C1 segment of cervical spinal cord (tissue), 14 donors: ENCODE measurements at regions not wholly inside any gene's neighbourhood (a gene's known extent, or its start where the extent isn't known, plus 50 kb on each side); places are given as distances from the start of the nearest gene placed in this dataset.
"Not testable (repeated sequence)": the region's sequence is repeated elsewhere in the genome, so short reads cannot be mapped to it uniquely, and the experiment has no call there.

Source experiments
- DNase-seq, 14 donors: peaks; one replicate each; lab custom pipeline; 2025; lab: John Stamatoyannopoulos, UW

DNA sequence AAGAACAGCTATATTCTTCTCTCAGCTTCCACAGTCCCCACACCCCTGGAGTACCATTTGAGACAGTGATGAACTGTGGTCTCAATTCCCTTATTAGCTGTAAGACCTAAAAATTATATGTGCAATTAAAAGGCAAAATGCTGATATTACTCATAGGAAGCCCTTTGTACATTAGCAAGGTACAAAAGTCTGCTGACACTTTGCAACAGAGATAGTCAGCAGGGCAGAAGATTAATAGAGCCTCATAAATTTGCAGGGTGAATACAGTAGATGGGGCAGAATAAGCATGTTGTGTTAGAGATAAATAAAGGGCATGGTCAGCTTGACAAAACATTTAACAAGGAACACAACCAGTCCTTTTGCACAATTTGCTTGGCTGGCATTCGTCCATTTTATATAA, 210.0 kb upstream of the OBI1 start:
- no peak for DNase-seq

DNA sequence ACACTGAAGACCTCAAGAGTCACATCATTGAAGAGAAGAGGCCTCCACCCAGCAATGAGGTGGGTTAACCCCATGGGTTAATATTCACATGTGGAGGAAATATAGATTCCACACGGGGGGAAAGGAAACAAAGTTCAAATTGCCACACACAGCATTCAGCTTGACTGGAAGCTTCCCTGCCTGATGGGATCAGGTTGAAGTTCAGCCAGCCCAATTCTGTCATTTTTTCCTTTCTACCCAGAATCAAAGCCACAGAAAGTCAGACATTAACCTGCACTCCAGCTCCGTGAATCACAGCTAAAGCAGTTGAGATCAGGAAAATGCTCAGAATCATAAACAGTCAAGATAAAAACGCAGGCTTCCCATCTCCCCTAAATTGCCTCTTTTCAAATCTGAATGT, 208.7 kb upstream of the OBI1 start:
- DNase-seq = no peak

GRCh38 chr13:78866076-78866475, 207.1 kb upstream of the OBI1 start:
- not testable (repeated sequence) for DNase-seq

DNA sequence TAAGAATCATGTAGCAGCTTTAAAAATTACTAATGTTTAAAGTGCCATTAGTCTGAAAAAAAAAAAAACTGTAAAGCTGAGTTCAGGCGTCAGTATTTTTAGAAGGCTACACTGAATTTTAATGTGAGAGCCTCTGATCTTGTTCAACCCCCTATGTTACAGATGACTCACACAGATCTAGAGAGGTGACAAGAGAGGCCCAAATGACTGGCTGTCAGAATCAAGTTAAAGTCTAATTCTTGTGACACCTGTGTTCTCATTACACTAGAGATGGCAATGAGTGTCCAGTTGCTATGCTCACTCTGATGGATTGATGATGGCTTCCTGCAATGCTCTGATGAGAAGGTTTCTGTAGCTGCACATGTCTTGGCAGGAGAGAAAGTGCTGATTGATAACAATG, 203.5 kb upstream of the OBI1 start:
- no peak for DNase-seq

- no peak for DNase-seq
These were observed 193.8 kb upstream of the OBI1 start for GRCh38 chr13:78852709-78853108.

- DNase-seq = no peak
These were observed 186.9 kb upstream of the OBI1 start for GRCh38 chr13:78845656-78846365.

- DNase-seq = no peak
These were observed 185.2 kb upstream of the OBI1 start for GRCh38 chr13:78844106-78844505.

GRCh38 chr13:78841358-78841963, 182.5 kb upstream of the OBI1 start:
- no peak for DNase-seq

DNA sequence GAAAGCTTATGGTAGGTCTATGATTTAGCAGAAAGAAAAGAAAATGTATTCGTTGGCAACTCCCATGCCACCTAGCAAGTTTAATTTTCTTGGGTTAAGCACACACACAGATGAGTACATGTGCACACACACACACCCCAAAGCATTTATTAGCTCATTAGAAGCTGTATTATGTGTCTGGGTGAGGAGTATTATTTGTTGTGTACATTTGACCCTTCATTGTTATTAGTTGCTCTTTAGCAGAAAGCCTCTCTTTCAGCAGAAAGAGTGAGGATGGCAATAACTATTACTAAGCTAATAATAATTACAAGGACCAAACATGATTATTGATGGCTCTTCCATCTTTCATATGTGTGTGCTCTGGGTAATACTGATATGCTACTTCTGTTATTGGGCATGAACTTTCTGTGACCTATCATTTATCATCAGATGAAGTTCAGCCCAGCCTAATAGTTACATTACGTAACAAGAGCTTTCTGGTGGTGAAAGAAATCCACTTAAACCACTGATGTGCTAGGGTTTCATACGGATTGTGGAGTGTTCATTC, 177.4 kb upstream of the OBI1 start:
- DNase-seq = no peak

DNA sequence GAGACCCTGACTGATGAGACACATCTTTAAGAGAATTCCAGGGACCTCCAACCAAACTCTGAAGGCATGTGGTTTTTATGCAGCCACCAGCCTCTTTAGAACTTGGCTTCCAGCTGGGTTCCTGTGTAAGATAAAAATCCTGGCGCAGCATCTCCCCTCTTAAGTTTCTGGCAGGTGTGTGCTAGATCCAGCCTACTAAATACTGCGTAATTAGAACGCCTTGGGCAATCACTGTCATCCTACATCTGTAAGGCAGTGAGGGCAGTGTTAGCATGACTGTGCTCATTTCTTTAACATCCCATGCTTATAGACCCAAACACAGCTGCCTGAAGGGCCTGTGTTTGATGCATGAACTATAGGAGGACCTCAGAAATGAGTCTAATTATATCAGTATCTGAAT, 173.5 kb upstream of the OBI1 start:
- no peak for DNase-seq

DNA sequence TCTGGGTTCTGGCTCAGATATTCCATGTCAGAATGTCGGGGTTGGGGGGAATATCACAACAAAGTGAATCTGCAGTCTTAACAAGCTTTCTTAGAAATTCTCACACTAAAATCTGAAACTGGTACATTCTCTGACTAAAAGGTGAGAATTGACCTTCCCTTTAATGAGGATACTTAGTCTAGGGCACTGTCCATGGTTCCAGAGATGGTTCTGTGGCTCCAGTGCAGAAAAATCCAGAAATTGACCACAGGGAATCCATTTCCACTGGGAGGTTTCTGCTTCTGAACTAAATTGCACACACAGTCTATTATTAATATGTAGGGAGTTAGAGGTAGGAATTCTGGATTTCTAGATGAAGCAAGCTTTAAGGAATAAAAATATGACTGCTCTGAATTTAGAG, 171.6 kb upstream of the OBI1 start:
- no peak for DNase-seq

DNA sequence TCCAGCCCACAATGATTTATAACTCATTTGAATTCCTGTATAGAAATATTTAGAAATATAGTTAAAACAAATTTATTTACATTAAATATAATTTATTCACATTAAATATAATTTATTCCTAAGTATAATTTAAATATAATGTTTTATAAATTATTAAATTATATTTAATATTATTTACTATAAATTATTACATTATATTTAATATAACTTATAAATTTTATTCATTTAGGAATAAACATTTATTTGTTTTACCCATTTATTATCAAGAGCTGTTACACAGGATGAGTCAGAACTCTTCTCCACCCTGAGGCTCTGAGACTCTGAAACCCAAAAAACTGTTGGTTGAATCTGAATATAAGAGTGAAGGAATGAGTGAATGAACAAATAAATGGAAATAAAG, 170.9 kb upstream of the OBI1 start:
- no peak for DNase-seq

DNA sequence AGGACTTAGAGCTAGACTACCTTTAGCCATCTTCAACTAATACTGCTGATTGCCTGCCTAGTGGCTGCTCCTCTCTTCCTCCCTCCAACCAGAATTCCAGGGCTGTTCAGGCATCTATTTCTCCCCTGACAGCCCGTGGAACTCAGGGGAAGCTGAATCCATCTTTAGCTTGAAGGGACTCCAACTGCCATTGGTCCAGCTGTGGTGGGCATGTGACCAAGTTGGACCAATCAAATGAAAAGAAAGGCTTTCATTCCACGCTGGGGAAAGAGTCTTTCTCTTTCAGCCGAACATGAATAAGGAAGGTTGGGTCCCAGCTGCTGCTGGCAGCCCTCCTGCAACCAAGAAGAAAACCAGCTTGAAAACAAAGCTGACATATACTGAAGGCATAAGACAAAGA, 168.5 kb upstream of the OBI1 start:
- DNase-seq = no peak

- DNase-seq = peak in 2 of 14 donors; percentile 1 to 17
These were observed 168.0 kb upstream of the OBI1 start for GRCh38 chr13:78826936-78827335.

GRCh38 chr13:78826312-78826711, 167.4 kb upstream of the OBI1 start:
- DNase-seq = no peak

- no peak for DNase-seq
These were observed 161.6 kb upstream of the OBI1 start for GRCh38 chr13:78820541-78820940.

DNA sequence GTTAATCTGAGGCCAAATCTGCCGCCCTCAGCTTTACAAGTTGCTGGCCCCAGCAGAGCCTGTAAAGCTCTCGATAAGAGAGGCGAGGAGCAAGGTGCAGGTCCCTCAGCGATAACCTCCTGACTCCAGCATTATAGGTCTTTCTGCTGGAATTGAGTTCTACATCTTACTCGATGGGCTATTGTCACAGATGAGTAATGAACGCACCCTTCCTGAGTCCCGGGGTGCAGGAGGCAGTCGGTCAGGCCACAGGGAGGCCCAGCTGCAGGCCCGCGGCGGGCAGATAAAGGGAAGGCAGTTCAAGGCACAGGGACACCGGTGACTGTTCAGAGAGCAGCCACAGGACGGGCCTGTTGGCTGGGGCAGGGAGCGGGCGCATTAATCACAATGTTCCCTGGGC, 157.6 kb upstream of the OBI1 start:
- peak in 1 of 14 donors; percentile 4 for DNase-seq

- DNase-seq = no peak
These were observed 157.2 kb upstream of the OBI1 start for GRCh38 chr13:78816154-78816553.

GRCh38 chr13:78806457-78806856, 147.5 kb upstream of the OBI1 start:
- DNase-seq = no peak

GRCh38 chr13:78802912-78803311, 144.0 kb upstream of the OBI1 start:
- DNase-seq = no peak

DNA sequence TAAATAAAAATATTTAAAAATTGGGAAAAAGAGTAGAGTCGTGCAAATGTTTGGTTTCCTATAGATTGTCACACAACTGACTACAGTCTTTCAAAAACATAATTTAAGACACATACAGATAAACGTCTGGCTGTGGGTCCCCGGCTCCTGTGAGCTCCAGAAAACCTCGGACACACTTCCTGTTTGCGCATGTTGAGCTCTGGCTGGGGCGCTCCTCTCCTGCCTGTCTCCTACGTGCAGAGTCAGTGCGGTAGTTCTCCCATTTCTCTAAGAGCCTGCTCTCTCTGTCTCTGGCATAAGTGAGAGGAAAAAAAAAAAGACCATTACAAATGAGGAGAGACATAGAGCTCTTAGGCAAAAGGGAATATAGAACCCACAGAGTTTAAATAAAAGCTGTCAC, 128.2 kb upstream of the OBI1 start:
- DNase-seq = peak in 1 of 14 donors; percentile 0

GRCh38 chr13:78786459-78786858, 127.5 kb upstream of the OBI1 start:
- DNase-seq = no peak

GRCh38 chr13:78785764-78786163, 126.8 kb upstream of the OBI1 start:
- no peak for DNase-seq
